SJSA1 (cell line): ENCODE measurements at regions not wholly inside any gene's neighbourhood (a gene's known extent, or its start where the extent isn't known, plus 50 kb on each side); places are given as distances from the start of the nearest gene placed in this dataset.
"Not testable (repeated sequence)": the region's sequence is repeated elsewhere in the genome, so short reads cannot be mapped to it uniquely, and the experiment has no call there.

Source experiments
- DNase-seq, 2 experiments: peaks; one replicate each; pipeline ENCODE4 v3.0.0-alpha.2; 2015 to 2020; ENCODE audit warnings: low spot score in 2 of 2, low read depth in 1 of 2
- H3K27ac ChIP-seq: fragments of 250-450 bp; sonication (Bioruptor Pico); 2 replicates; pipeline ENCODE4 v1.5.1; 2020; ENCODE audit warnings: mild to moderate bottlenecking, moderate library complexity
- H3K27me3 ChIP-seq: fragments of 250-450 bp; sonication (Bioruptor Pico); replicated peaks from 2 replicates; pipeline ENCODE4 v1.5.1; 2020; ENCODE audit warnings: mild to moderate bottlenecking, moderate library complexity
- H3K36me3 ChIP-seq: fragments of 250-450 bp; sonication (Bioruptor Pico); 2 replicates; pipeline ENCODE4 v1.5.1; 2020; ENCODE audit warnings: mild to moderate bottlenecking
- H3K4me1 ChIP-seq: fragments of 250-450 bp; sonication (Bioruptor Pico); replicated peaks from 2 replicates; pipeline ENCODE4 v1.6.1; 2021; ENCODE audit warnings: mild to moderate bottlenecking
- H3K4me3 ChIP-seq: fragments of 250-450 bp; sonication (Bioruptor Pico); 2 replicates; pipeline ENCODE4 v1.5.1; 2020; ENCODE audit warnings: mild to moderate bottlenecking
- H3K9me3 ChIP-seq: fragments of 250-450 bp; sonication (Bioruptor Pico); replicated peaks from 2 replicates; pipeline ENCODE4 v1.5.1; 2020; ENCODE audit warnings: mild to moderate bottlenecking

DNA sequence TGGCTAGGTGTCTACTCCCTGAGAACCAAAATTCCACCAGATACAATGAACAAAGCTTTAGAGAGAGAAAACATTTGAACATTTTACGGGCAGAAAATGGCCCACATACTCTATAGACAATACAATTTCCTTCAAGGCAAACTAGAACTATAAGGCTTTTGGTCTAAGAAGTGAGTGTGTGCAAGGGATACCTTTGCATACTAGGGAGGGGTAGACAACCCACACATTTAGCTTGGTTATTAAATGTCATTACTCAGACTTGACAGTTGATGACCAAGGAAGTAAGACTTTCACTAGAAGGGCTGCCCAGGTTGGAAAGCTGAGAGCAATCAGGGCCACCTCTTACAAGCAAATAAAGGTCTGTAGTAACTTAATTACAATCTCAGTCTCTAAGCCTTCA lies 64.0 kb upstream of the PLEKHM1 start:
- H3K4me1 ChIP-seq, DNase-seq, H3K9me3 ChIP-seq, H3K4me3 ChIP-seq, H3K27ac ChIP-seq, H3K36me3 ChIP-seq, H3K27me3 ChIP-seq: not testable (repeated sequence)

DNA sequence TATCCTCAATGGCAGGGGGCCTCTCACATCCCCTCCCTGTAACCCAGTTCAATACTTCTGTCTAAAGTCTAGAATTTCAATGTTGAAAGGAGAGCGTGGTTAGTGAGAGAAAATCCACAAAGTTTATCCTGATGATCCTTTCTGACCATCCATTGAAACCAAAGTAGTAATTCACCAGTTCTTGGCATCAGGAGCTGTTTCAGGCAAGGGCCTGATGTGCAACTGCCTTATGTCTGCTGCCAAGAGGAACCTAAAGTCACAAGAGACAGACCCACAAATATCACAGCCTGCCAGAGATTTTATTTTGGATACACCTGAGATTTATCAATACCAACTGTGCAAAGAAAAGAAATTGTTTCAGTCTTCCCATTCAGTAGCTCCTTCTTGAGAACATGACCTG lies 68.3 kb upstream of the PLEKHM1 start:
- H3K27me3 ChIP-seq, H3K4me1 ChIP-seq: not testable (repeated sequence)

DNA sequence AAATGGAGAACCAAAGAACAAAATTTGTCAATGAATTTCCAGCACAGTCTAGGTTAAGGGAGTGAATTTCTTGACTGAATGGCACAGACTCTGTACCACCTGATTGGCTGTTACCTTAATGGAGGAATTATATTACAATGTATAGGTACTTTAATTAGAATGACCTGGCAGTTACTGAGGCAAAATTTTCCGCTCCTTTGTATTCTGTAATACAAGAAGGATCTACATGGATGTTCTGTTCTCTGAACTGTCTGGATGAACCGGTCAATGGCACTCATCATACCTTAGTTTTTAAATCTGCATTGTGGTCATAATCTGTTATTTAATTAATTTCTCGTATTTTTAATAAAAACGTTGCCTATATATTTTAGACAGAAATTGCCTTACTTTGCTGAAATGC lies 72.3 kb upstream of the PLEKHM1 start:
- DNase-seq, H3K4me1 ChIP-seq, H3K27ac ChIP-seq, H3K36me3 ChIP-seq, H3K9me3 ChIP-seq, H3K4me3 ChIP-seq, H3K27me3 ChIP-seq: not testable (repeated sequence)

More for the DNA sequence above, 68.3 kb upstream of the PLEKHM1 start:
- not testable (repeated sequence) for H3K27ac ChIP-seq, DNase-seq, H3K4me3 ChIP-seq, H3K9me3 ChIP-seq, H3K36me3 ChIP-seq

DNA sequence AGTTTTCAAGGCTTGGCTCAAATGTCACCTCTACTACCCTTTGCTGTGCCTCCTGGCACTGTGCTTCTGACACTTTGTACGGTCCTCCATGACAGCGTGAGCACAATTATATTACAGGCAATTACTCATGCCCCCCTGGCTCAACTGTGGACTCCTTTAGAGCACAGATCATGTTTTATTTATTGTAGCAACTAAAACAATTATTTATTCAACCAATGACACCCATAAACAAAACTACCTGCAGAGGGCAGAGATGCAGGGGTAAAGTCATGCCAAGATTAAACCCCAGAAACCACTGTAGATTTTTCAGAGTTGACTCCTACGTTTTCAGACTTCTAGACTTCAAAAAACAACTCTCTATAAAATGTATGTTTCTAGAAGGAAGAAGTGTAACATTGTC lies 72.8 kb upstream of the PLEKHM1 start:
- not testable (repeated sequence) for H3K4me1 ChIP-seq, H3K27ac ChIP-seq, H3K36me3 ChIP-seq, H3K4me3 ChIP-seq, H3K9me3 ChIP-seq, H3K27me3 ChIP-seq
- DNase-seq = peak in 1 of 2 experiments; percentile 0

DNA sequence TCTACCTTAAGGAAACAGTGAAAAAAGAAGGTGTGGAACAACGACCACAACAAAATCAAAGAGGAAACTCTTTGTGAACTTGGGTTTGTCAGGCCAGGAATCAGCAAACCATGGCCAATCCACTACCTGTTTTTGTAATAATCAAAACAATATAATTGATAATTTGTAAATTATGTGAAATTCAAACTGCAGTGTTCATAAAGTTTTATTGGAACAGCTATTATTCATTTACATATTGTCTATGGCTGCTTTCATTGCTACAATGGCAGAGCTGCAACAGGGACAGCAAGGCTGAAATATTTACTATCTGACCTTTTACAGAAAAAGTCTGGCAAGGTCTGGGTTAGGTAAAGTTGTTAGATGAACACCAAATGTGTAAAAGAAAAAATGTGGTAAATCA lies 77.8 kb upstream of the PLEKHM1 start:
- H3K4me1 ChIP-seq, H3K36me3 ChIP-seq, H3K4me3 ChIP-seq, DNase-seq, H3K27me3 ChIP-seq, H3K27ac ChIP-seq, H3K9me3 ChIP-seq: not testable (repeated sequence)

DNA sequence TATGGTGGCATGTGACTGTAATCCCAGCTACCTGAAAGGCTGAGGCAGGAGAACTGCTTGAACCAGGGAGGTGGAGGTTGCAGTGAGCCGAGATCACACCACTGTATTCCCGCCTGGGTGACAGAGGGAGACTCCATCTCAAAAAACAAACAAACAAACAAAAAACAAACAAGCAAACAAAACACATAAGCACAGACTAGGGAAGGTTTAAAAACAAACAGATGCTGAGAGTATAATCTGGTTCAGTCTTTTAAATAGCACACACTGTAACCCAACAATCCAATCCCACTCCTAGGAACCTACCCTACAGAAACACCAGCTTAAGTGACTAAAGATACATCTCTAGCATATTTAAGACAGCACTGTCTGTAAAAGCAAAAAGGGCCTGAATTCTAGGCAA lies 82.8 kb upstream of the PLEKHM1 start:
- H3K4me1 ChIP-seq, H3K36me3 ChIP-seq, H3K27ac ChIP-seq, H3K4me3 ChIP-seq, H3K9me3 ChIP-seq, DNase-seq: not testable (repeated sequence)
- H3K27me3 ChIP-seq = peaks cover 33% of the 10 kb centered on the region

DNA sequence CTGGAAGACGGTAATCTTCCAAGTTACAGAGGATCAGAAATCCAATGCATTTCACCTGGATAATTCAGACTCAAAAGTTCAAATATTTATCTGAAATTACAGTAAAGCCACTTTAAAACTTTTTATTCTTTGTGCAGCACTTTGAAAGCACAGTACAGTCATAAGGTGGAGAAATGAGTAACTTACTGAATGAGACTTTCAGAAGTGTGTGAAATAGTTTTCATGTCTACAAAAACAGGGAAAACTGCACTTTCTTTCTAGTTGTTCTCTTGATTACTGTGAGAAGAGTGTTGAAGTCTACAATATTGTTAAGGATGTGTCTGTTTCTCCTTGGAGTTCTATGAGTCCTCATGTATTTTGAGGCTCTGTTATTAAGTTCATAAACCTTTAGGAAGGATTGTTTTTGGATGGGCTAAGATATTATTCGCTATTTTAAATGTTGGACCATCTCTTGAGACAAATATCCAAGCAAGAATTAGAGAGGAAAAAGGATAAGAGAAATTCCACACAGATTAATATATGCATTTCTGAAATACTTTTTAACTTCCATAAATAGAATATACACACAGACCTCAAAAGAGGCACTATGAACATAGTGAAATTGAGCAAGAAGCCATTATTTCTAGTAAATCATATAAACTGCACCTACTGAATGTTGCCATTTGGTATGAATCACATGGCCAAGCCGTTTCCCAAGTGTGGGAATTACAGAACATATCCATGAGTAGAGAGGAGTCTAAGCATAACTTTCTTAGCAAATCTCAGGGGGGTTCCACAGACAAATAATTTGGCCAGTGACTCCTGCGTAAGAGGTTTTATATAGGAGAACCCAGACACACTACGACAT lies 83.6 kb upstream of the PLEKHM1 start:
- H3K27ac ChIP-seq = no peak overlapping the region
- no peaks in the 10 kb centered on the region for H3K9me3 ChIP-seq
- H3K36me3 ChIP-seq = no peaks in the 10 kb centered on the region
- no peak for DNase-seq
- H3K4me3 ChIP-seq = no peak overlapping the region
- peaks cover 35% of the 10 kb centered on the region for H3K27me3 ChIP-seq
- H3K4me1 ChIP-seq = 0 out of 2 replicates have a peak, but pooled peaks cover 3% of the 10 kb centered on the region

DNA sequence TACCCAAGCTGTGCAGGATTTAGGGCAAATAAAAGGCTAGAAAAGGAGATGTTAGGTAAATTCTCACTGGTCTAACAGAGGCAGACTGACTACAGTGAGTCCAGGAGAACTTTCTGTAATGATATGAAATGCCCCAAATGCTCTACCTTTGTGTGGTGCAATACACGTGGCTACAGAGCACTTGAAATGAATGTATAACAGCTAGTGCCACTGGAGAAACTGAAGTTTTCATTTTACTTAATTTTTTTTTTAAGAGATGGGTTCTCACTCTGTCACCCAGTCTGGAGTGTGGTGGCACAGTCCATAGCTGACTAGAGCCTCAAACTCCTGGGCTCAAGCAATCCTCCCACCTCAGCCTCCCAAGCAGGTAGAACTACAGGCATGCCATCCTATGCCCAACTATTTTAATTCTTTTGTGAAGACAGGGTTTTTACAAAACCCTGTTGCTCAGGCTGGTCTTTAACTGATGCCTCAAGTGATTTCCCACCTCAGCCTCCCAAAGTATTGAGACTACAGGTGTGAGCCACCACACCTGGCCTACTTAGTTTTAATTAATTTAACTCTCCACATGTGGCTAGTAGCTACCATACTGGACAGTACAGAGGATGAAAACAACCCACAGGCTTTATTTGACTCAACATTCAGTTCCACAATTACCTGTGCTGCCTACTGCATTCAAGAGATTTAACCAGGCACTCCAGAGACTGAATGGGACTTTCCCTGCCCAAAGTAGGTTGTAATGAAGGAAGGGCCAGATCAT lies 84.8 kb upstream of the PLEKHM1 start:
- Histone ChIP-seq H3K9me3 (no peaks in the 10 kb centered on the region), H3K36me3 (no peaks in the 10 kb centered on the region), H3K27ac (no peak overlapping the region)

DNA sequence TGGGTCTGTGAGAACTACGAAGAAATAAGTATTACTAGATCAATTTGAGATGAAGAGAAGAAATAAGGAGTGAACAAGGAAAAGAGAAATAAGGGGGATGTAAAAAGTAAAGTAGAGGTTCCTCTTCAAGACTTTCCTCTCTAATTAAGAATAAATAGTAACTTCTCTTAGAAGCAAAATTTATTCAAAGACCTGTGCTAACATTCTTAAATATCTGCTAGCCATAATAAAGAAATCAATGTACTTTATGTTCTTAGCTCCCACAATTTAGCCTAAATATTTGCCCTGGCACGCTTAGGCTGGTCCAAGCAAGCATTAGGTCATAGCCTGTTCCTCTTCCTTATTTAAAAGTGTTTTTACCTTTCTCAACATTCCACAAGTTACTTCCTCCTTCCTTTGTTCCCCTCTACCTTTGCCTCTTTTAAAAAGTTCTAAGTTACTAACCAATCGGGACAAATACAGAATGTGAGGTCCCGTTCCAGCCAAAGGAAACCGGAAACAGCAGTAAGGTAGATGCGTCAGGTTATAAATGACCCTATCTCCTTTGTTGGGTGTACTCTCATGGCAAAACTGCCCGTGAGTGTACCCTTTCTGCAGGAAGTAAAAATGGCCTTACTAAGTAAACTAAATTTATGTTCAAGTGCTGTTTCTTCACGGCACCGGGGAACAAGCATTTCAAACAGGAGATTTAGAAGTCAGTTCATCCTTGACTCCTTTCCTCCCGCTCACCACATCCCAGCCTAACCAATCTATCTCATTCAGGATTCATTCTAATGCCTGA lies 86.2 kb upstream of the PLEKHM1 start:
- not testable (repeated sequence) for H3K36me3 ChIP-seq, H3K9me3 ChIP-seq, DNase-seq, H3K4me1 ChIP-seq, H3K4me3 ChIP-seq, H3K27ac ChIP-seq
- H3K27me3 ChIP-seq = peaks cover 44% of the 10 kb centered on the region

More for the DNA sequence above, 84.8 kb upstream of the PLEKHM1 start:
- 0 out of 2 replicates have a peak, but pooled peaks cover 3% of the 10 kb centered on the region for H3K4me1 ChIP-seq
- H3K4me3 ChIP-seq = no peak overlapping the region
- peaks cover 44% of the 10 kb centered on the region for H3K27me3 ChIP-seq
- DNase-seq = no peak

DNA sequence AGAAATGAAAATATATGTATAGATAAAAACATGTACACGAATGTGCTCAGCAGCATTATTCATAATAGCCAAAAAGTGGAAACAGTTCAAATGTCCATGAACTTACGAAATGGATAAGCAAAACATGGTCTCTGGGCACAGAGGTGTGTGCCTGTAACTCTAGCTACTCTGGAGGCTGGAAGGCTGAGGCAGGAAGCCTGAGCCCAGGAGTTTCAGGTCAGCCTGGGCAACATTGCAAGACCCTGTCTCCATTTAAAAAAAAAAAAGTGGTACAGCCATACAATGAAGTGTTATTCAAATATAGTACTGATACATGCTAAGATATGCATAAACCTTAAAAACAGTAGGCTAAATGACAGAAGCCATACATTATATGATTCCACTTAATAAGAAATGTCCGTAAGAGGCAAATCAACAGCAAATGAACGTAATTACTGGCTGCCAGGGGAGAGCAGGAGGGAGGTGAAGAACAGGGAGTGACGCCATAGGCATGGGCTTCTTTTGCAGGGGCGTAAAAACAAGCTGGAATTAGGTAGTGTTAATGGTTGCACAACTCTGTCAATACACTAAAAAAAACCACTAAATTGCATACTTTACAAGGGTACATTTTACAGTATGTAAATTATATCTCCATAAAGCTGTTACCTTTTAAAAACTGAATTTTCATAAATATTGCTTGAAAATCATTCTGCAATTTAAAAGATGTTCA lies 87.2 kb upstream of the PLEKHM1 start:
- Histone ChIP-seq H3K27ac (no peak overlapping the region), H3K9me3 (no peaks in the 10 kb centered on the region), H3K36me3 (no peaks in the 10 kb centered on the region), H3K27me3 (peaks cover 44% of the 10 kb centered on the region), H3K4me1 (0 out of 2 replicates have a peak, but pooled peaks cover 3% of the 10 kb centered on the region), H3K4me3 (no peak overlapping the region)
- DNase-seq = no peak

DNA sequence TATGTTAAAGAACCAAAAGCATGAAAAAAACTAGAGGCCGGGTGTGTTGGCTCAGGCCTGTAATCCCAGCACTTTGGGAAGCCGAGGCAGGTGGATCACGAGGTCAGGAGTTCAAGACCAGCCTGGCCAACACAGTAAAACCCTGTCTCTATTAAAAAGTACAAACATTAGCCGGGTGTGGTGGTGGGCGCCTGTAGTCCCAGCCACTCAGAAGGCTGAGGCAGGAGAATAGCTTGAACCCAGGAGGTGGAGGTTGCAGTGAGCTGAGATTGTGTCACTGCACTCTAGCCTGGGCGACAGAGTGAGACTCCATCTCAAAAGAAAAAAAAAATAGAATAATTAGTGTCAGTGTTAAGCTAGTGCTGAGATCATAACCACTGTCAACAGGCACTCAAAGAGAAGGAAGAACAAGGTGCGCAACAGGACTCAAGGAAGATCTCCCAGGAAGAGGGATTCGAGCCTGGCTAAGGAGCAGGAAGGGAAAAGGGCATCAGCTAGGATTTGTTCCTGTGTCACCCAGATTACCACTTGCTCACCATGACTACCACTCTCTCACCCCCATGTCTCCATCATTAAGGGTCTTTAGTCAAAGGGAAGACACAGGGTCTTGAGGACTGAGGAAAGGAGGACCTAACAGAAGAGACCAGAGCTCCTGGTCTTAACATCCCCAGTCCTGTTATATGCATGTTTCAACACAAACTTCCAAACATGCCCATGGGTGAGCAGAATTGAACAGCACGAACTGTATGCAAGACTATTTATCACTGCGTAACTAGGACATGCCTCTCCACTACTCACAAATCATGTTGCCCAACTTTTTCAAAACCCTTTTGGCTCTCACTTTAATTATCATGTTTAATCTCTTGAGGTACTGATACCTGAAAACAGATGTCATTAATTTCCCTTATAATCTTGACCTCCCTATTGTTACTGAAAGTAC lies 88.3 kb upstream of the PLEKHM1 start:
- Histone ChIP-seq H3K4me1 (0 out of 2 replicates have a peak, but pooled peaks cover 4% of the 10 kb centered on the region), H3K36me3 (no peaks in the 10 kb centered on the region), H3K4me3 (no peak overlapping the region), H3K27me3 (peaks cover 48% of the 10 kb centered on the region), H3K9me3 (no peaks in the 10 kb centered on the region), H3K27ac (no peak overlapping the region)
- DNase-seq = no peak

DNA sequence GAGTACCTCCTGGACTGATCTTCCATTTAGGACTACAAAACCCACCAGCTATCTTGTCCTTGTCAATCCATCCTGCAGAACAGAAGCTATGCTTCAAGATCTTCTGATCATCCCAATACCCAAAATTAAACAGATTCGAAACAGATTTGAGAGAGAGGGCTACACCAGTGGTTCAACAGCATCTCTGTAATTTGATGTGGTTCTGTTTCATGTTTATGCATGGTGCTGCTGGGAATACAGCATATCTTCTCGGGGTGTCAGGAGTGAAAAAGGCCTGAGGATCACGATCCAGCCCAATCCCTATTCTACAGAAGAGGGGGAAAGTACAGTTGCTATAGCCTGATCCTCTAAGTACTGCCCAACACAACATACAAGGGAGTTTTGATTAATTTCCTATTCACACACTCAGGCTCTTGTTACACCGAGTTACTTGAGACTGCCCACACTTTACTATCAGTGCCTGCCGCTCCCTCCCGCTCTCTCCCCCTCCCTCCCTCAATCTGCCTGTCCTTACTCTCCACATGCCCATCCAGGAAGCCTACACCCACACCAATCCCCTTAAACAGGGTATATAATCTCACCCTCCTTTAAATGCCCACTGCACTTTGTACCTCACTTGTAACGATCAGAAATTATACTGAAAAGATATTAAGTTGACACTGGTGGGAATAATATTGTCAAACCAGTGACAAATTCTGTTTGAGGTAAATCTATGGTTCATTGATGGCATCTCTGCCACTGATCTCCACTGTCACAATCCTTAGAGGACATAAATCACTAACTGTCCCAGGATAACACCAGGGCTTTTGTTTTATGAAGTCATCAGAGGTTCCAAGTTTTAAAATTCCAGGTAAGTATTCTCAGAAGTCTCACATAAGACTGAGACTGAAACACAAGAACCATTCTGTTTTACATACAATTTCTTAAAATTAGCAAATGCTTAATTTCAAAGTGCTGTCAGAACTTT lies 89.3 kb upstream of the PLEKHM1 start:
- no peak overlapping the region for H3K4me3 ChIP-seq
- H3K27me3 ChIP-seq = peaks cover 49% of the 10 kb centered on the region
- DNase-seq = no peak

More for the DNA sequence above, 89.3 kb upstream of the PLEKHM1 start:
- Histone ChIP-seq H3K9me3 (no peaks in the 10 kb centered on the region), H3K36me3 (peaks cover 3% of the 10 kb centered on the region; the same call in 1 of the 2 replicates), H3K4me1 (peaks cover 14% of the 10 kb centered on the region), H3K27ac (no peak overlapping the region)
